Kidney (tissue), 13 donors: ENCODE measurements at regions not wholly inside any gene's neighbourhood (a gene's known extent, or its start where the extent isn't known, plus 50 kb on each side); places are given as distances from the start of the nearest gene placed in this dataset.

Source experiments
- DNase-seq, 5 donors: peaks; one replicate each; pipeline ENCODE4 v3.0.0-alpha.2; 2013 to 2020
- FAIRE-seq: peaks from 2 replicates; lab custom pipeline; 2012; peaks lifted over from hg19 to GRCh38; lab: Jason Lieb, UNC
- H3K27ac ChIP-seq, 2 donors: one replicate each; pipeline ENCODE4 v1.7.0; 2013; ENCODE audit warnings: low read depth in 2 of 2, low read length in 2 of 2, inconsistent platforms in 1 of 2
- H3K27me3 ChIP-seq: one replicate; pipeline ENCODE4 v1.7.1; 2013; ENCODE audit warnings: low read length, inconsistent platforms; ENCODE audit not compliant: control insufficient read depth, insufficient read depth
- H3K36me3 ChIP-seq, 3 donors: one replicate each; pipeline versions ENCODE4 v1.7.0 to v1.7.1; 2013; ENCODE audit warnings: low read length in 3 of 3, control low read depth in 1 of 3, inconsistent platforms in 1 of 3; ENCODE audit not compliant: insufficient read depth in 3 of 3, control insufficient read depth in 2 of 3
- H3K4me1 ChIP-seq, 3 donors: one replicate each; pipeline versions ENCODE4 v1.7.0 to v1.7.1; 2013; ENCODE audit warnings: low read length in 3 of 3, inconsistent platforms in 1 of 3, low read depth in 1 of 3; ENCODE audit not compliant: control insufficient read depth in 2 of 3, insufficient read depth in 2 of 3
- H3K4me3 ChIP-seq, 3 donors: one replicate each; pipeline versions ENCODE4 v1.7.0 to v1.8.1; 2013; ENCODE audit warnings: low read length in 3 of 3, control low read depth in 1 of 3, inconsistent platforms in 1 of 3
- H3K9ac ChIP-seq, 3 donors: one replicate each; pipeline versions ENCODE4 v1.7.0 to v1.7.1; 2013; ENCODE audit warnings: low read length in 3 of 3, control low read depth in 1 of 3, inconsistent platforms in 1 of 3
- H3K9me3 ChIP-seq, 3 donors: one replicate each; pipeline versions ENCODE4 v1.7.0 to v1.7.1; 2013; ENCODE audit warnings: low read length in 3 of 3, control low read depth in 1 of 3, inconsistent platforms in 1 of 3; ENCODE audit not compliant: control insufficient read depth in 2 of 3, insufficient read depth in 1 of 3
- intact Hi-C: fragments of 100-400 bp; cut with DNase I; formaldehyde crosslinking; loops from one replicate; pipeline ENCODE4 v1.11.1; 2022
- TF ChIP-seq, protein P1 (sequence below): IDR thresholded peaks from 3 replicates; pipeline ENCODE4 v1.5.1; 2012; ENCODE audit warnings: mild to moderate bottlenecking, moderate library complexity, borderline replicate concordance; ENCODE audit not compliant: insufficient read depth; ENCODE audit errors: extremely low read depth
- donor health status: control.
- donor health status: control.
- donor health status: control.
- donor health status: control.
- donor health status: control.
- donor health status: DM: yes; HTN: yes; CAD: no.
- donor health status: Normal renal cell carcinoma (clear cell type).

DNA sequence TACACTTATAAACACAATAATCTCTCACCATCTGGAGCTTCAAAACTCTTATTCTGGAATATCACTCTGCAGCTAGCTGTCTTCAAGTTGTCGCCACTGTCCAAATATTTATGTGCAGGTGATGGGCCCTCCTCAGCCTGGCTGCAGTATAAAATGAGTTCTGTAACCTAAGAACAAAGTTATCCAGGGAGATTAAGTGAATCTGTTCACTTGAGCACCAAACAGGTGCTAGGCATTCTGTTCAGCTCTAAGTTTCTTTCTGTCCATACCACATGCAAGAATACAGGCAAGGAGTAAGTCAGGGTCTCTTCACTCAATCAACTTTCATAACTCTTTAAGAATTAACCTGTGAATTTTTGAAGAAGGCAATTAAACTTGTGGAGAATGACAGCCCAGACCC is 344.1 kb downstream of the PLK2 start:
- Histone ChIP-seq H3K9me3 (no peaks in the 10 kb centered on the region), H3K9ac (no peak overlapping the region), H3K4me1 (peaks cover 0 to 3% (median 0%) of the 10 kb centered on the region in 3 donors), H3K4me3 (no peak overlapping the region), H3K27me3 (no peaks in the 10 kb centered on the region), H3K36me3 (no peaks in the 10 kb centered on the region), H3K27ac (no peak overlapping the region)
- DNase-seq (no peak), FAIRE-seq (no peak)
- intact Hi-C loops, result no loop called here
- TF ChIP-seq, protein P1, sequence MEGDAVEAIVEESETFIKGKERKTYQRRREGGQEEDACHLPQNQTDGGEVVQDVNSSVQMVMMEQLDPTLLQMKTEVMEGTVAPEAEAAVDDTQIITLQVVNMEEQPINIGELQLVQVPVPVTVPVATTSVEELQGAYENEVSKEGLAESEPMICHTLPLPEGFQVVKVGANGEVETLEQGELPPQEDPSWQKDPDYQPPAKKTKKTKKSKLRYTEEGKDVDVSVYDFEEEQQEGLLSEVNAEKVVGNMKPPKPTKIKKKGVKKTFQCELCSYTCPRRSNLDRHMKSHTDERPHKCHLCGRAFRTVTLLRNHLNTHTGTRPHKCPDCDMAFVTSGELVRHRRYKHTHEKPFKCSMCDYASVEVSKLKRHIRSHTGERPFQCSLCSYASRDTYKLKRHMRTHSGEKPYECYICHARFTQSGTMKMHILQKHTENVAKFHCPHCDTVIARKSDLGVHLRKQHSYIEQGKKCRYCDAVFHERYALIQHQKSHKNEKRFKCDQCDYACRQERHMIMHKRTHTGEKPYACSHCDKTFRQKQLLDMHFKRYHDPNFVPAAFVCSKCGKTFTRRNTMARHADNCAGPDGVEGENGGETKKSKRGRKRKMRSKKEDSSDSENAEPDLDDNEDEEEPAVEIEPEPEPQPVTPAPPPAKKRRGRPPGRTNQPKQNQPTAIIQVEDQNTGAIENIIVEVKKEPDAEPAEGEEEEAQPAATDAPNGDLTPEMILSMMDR, result no peak

DNA sequence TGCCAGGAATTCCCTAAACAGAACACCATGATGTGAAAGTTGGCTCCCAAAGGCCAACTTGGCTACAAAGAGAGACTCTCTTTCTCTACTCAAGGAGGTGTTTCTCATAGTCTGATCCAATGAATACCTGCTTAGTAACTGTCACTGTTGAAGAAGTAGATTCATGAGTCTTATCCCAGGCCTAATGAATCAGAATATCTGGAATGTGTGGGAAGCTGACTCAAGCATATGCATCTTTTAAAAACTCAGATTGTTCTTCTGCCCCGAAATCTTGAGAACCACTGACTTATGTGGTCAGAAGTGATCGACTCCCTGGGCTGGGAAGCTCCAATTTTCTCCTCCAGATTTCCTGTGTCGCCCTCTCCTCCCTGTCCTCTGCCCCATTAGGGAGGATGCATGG is 345.6 kb downstream of the PLK2 start:
- peaks cover 0 to 3% (median 0%) of the 10 kb centered on the region in 3 donors for H3K4me1 ChIP-seq

DNA sequence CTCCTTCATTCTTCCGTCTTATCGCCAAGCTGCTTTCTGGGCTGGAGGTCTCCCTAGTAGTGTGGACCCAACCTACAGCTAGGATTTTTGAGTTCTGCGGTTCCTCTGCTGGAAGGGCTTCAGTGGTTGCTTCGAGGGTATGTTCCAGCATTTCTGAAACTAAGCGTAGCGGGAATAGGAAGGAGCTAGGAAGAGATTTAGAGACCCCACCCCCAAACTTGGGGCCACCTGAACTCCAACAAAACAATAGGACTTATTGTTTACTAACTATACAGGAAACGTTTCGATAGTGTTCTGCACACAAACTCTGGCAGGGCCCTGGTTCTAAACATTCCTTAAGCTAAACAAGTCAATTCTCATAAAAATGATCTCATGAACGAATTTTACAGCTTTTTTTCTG is 346.7 kb downstream of the PLK2 start:
- H3K36me3 ChIP-seq, result no peaks in the 10 kb centered on the region
- no peaks in the 10 kb centered on the region for H3K27me3 ChIP-seq
- no peak for DNase-seq
- TF ChIP-seq, protein P1, result no peak
- H3K4me1 ChIP-seq, result peaks cover 0 to 3% (median 0%) of the 10 kb centered on the region in 3 donors
- intact Hi-C loops, result no loop called here
- no peak for FAIRE-seq
- no peaks in the 10 kb centered on the region for H3K9me3 ChIP-seq
- H3K9ac ChIP-seq, result no peak overlapping the region
- H3K4me3 ChIP-seq, result no peak overlapping the region
- H3K27ac ChIP-seq, result no peak overlapping the region

More for the DNA sequence above, 345.6 kb downstream of the PLK2 start:
- no peak overlapping the region for H3K9ac ChIP-seq
- DNase-seq, result no peak
- H3K27me3 ChIP-seq, result no peaks in the 10 kb centered on the region
- no peak overlapping the region for H3K27ac ChIP-seq
- no peaks in the 10 kb centered on the region for H3K9me3 ChIP-seq
- no peak for FAIRE-seq
- TF ChIP-seq, protein P1, result no peak
- intact Hi-C loops, result no loop called here
- H3K36me3 ChIP-seq, result no peaks in the 10 kb centered on the region
- no peak overlapping the region for H3K4me3 ChIP-seq

GRCh38 chr5:58108511-58108910 is 351.4 kb downstream of the PLK2 start:
- Histone ChIP-seq H3K36me3 (no peaks in the 10 kb centered on the region), H3K27me3 (no peaks in the 10 kb centered on the region), H3K4me3 (no peak overlapping the region), H3K9me3 (no peaks in the 10 kb centered on the region), H3K27ac (no peak overlapping the region), H3K9ac (no peak overlapping the region), H3K4me1 (no peaks in the 10 kb centered on the region)
- intact Hi-C loops, result no loop called here
- TF ChIP-seq, protein P1, result no peak
- DNase-seq (no peak), FAIRE-seq (no peak)
